Colonic mucosa (tissue), 4 donors: ENCODE measurements at regions not wholly inside any gene's neighbourhood (a gene's known extent, or its start where the extent isn't known, plus 50 kb on each side); places are given as distances from the start of the nearest gene placed in this dataset.

Experiments
- DNase-seq: peaks from one replicate; pipeline ENCODE4 v3.0.0-alpha.2; 2020
- H3K27ac ChIP-seq: fragments of 200-600 bp; one replicate; pipeline ENCODE4 v1.8.0; 2021
- H3K27me3 ChIP-seq: fragments of 200-600 bp; one replicate; pipeline ENCODE4 v1.8.0; 2021
- H3K36me3 ChIP-seq: fragments of 200-600 bp; one replicate; pipeline ENCODE4 v1.8.0; 2021
- H3K4me1 ChIP-seq: fragments of 200-600 bp; one replicate; pipeline ENCODE4 v1.8.0; 2021; ENCODE audit warnings: mild to moderate bottlenecking
- H3K4me3 ChIP-seq: fragments of 200-600 bp; one replicate; pipeline ENCODE4 v1.8.0; 2021
- H3K9ac ChIP-seq, 2 donors: one replicate each; pipeline ENCODE4 v1.7.0; 2013; ENCODE audit warnings: control low read depth in 2 of 2, low read depth in 2 of 2, low read length in 2 of 2
- H3K9me3 ChIP-seq: fragments of 200-600 bp; one replicate; pipeline ENCODE4 v1.8.0; 2021
- CTCF ChIP-seq: fragments of 200-600 bp; IDR thresholded peaks from one replicate; pipeline ENCODE4 v1.8.0; 2022; ENCODE audit warnings: antibody characterized with exemption, mild to moderate bottlenecking
- intact Hi-C: fragments of 100-400 bp; cut with DNase I; formaldehyde crosslinking; loops from one replicate; pipeline ENCODE4 v1.14.1; 2022
- donor health status: healthy.
- donor health status: DM: no; HTN: no; CAD: no.
- donor health status: DM: no; HTN: no; CAD: no.

- Histone ChIP-seq H3K9me3 (no peaks in the 10 kb centered on the region), H3K27ac (no peak overlapping the region), H3K9ac (no peak overlapping the region), H3K4me3 (no peak overlapping the region), H3K27me3 (no peaks in the 10 kb centered on the region), H3K36me3 (no peaks in the 10 kb centered on the region), H3K4me1 (no peaks in the 10 kb centered on the region)
- TF ChIP-seq CTCF: no peak
- DNase-seq: no peak
- intact Hi-C loops: no loop called here
Observed at GRCh38 chr12:23217158-23217557, 592.2 kb downstream of the ETNK1 start.

GRCh38 chr12:23217667-23218066 is 592.7 kb downstream of the ETNK1 start:
- no peak for TF ChIP-seq CTCF

GRCh38 chr12:23221066-23221465 is 596.1 kb downstream of the ETNK1 start:
- Histone ChIP-seq H3K27me3 (no peaks in the 10 kb centered on the region), H3K9me3 (no peaks in the 10 kb centered on the region), H3K36me3 (no peaks in the 10 kb centered on the region), H3K4me3 (no peak overlapping the region), H3K9ac (no peak overlapping the region), H3K4me1 (no peaks in the 10 kb centered on the region), H3K27ac (no peak overlapping the region)
- intact Hi-C loops: no loop called here
- DNase-seq: no peak
- TF ChIP-seq CTCF: no peak

More at GRCh38 chr12:23217667-23218066, 592.7 kb downstream of the ETNK1 start:
- intact Hi-C loops: no loop called here
- H3K4me1 ChIP-seq: no peaks in the 10 kb centered on the region
- H3K27ac ChIP-seq: no peak overlapping the region
- H3K36me3 ChIP-seq: no peaks in the 10 kb centered on the region
- no peak for DNase-seq
- no peaks in the 10 kb centered on the region for H3K9me3 ChIP-seq
- H3K27me3 ChIP-seq: no peaks in the 10 kb centered on the region
- no peak overlapping the region for H3K9ac ChIP-seq
- H3K4me3 ChIP-seq: no peak overlapping the region

GRCh38 chr12:23221926-23222325 is 597.0 kb downstream of the ETNK1 start:
- Histone ChIP-seq H3K4me1 (no peaks in the 10 kb centered on the region), H3K27me3 (no peaks in the 10 kb centered on the region), H3K9ac (no peak overlapping the region), H3K4me3 (no peak overlapping the region), H3K36me3 (no peaks in the 10 kb centered on the region), H3K9me3 (no peaks in the 10 kb centered on the region), H3K27ac (no peak overlapping the region)
- intact Hi-C loops: no loop called here
- DNase-seq: no peak
- no peak for TF ChIP-seq CTCF

- H3K9ac ChIP-seq: no peak overlapping the region
- no peak overlapping the region for H3K27ac ChIP-seq
- H3K36me3 ChIP-seq: no peaks in the 10 kb centered on the region
- no peak overlapping the region for H3K4me3 ChIP-seq
- no peak for TF ChIP-seq CTCF
- H3K4me1 ChIP-seq: no peaks in the 10 kb centered on the region
- intact Hi-C loops: no loop called here
- H3K27me3 ChIP-seq: no peaks in the 10 kb centered on the region
- no peaks in the 10 kb centered on the region for H3K9me3 ChIP-seq
- no peak for DNase-seq
Observed at GRCh38 chr12:23222801-23223200, 597.8 kb downstream of the ETNK1 start.

GRCh38 chr12:23228101-23228500 is 603.1 kb downstream of the ETNK1 start:
- H3K4me1 ChIP-seq: no peaks in the 10 kb centered on the region
- intact Hi-C loops: no loop called here
- H3K4me3 ChIP-seq: no peak overlapping the region
- H3K9ac ChIP-seq: no peak overlapping the region
- no peak overlapping the region for H3K27ac ChIP-seq
- TF ChIP-seq CTCF: no peak
- no peak for DNase-seq
- no peaks in the 10 kb centered on the region for H3K9me3 ChIP-seq
- H3K36me3 ChIP-seq: no peaks in the 10 kb centered on the region
- H3K27me3 ChIP-seq: no peaks in the 10 kb centered on the region
